ENCODE measurements at regions not wholly inside any gene's neighbourhood (a gene's known extent, or its start where the extent isn't known, plus 50 kb on each side); places are given as distances from the start of the nearest gene placed in this dataset.
A peak's percentile ranks its signal among the peaks of the same experiment; 100 is the strongest.

GRCh38 chr17:13442361-13442760, 159.4 kb downstream of the HS3ST3A1 start:
- no peak for DNase-seq (ENCODE audit: low read depth)
- H3K4me3 ChIP-seq (ENCODE audit: low read depth, low read length) = no peak overlapping the region
- TF ChIP-seq CTCF (conservative IDR thresholded peaks at IDR 0.05; ENCODE audit: low read depth, low read length) = no peak

GRCh38 chr17:13441873-13442272, 159.9 kb downstream of the HS3ST3A1 start:
- DNase-seq (ENCODE audit: low read depth) = no peak
- TF ChIP-seq CTCF (conservative IDR thresholded peaks at IDR 0.05; ENCODE audit: low read depth, low read length) = no peak
- H3K4me3 ChIP-seq (ENCODE audit: low read depth, low read length) = no peak overlapping the region

DNA sequence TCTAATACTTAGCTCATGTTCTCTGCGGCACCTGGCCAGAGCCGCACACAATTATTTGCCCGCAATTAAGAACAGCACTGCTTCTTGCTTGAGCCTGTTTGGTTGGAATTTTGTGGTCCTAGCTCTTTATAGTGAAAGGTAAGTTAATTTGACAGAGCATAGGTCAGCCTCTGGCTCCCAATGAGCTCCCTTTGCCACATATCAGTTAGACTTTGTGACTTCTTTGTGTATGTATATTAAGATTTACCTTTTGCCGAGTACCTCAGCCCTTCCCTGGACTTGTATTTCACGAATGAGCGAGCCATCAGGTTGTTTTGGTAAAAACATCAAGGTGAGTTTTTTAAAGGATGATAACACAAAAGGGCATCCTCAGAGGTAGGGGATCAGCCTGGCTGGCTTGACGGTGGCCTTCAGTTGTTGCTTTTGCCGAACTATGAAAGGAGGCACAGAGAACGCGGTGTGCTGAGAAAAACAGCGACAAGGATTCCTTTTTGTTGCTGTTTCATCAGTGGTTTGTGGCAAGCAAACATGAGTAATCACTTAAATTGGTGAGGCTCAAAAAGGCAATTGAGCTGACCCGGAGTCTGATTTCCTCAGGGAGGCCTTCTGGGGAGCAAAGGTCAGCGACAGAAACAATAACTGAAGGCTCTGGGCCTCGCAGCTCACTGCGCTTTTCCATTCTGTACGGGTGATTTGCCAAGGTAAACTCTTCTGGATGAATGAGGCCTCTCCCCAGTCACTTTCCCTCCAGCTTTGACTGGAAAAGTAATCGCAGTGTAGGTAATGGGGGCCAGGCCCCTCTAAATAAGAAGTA, 163.6 kb downstream of the HS3ST3A1 start:
- DNase-seq (ENCODE audit: low read depth) = peak; percentile 15
- no peak for TF ChIP-seq CTCF (conservative IDR thresholded peaks at IDR 0.05; ENCODE audit: low read depth, low read length)
- H3K4me3 ChIP-seq (ENCODE audit: low read depth, low read length) = no peak overlapping the region

DNA sequence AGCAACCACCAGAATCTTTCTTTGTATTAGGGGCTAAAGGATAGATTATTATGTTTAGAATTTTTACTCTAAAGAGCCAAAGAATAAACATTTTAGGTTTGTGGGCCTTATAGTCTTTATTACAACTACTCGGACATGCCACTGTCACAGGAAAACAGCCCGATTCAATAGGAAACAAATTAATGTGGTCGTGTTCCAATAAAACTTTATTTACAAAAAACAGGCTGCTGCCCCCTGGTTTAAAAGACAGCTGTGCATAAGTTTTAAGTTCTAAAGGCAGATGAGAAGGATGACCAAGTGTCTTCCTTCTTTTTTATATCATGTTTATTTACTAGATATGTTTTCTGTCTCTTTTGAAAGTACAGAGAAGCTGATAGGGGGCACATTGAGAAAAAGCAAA, 166.5 kb downstream of the HS3ST3A1 start:
- TF ChIP-seq CTCF (conservative IDR thresholded peaks at IDR 0.05; ENCODE audit: low read depth, low read length) = no peak
- no peak for DNase-seq (ENCODE audit: low read depth)
- H3K4me3 ChIP-seq (ENCODE audit: low read depth, low read length) = no peak overlapping the region

- no peak for TF ChIP-seq CTCF (conservative IDR thresholded peaks at IDR 0.05; ENCODE audit: low read depth, low read length)
- no peak overlapping the region for H3K4me3 ChIP-seq (ENCODE audit: low read depth, low read length)
- DNase-seq (ENCODE audit: low read depth) = no peak
Measured at GRCh38 chr17:13429201-13429600, 172.5 kb downstream of the HS3ST3A1 start.

DNA sequence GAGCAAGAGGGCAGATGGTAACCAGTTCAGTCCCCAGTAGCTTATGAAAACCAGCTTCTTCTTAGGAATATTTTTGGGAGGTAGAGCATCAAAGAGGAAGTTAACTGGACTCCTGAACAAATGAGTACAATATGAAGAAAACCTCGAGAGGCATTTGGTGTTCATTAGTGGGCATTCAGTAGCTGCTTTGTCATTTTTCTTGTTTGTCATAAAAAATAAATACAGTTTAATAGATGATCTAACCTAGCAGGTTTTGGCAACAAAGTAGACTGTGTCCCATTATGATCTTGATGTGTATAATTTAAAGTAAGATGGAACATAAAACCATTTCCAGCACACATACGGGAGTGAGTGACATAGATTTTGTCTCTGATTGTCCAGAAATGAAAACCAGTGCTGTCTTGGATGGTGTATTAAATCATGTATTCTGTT, 173.1 kb downstream of the HS3ST3A1 start:
- TF ChIP-seq CTCF (conservative IDR thresholded peaks at IDR 0.05; ENCODE audit: low read depth, low read length) = no peak
- H3K4me3 ChIP-seq (ENCODE audit: low read depth, low read length) = no peak overlapping the region
- no peak for DNase-seq (ENCODE audit: low read depth)

DNA sequence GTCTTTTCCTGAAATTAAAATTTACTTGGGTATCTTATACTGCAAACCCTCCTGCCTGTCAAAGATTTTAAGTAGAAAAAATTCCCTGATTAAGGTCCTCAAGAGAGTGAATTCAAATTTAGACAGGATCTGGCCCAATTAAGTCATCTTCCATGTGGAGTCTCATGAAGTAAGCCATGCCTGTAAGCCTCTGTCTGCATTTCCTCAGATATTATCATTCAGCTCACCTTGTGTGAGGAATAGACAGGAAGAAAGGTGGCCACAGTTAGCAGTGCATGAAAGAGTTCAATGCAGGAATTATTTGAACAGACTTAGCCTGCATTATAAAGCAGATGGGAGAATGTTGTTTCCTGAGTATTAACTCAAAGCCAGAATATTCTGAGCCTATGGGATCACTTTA, 174.7 kb downstream of the HS3ST3A1 start:
- TF ChIP-seq CTCF (conservative IDR thresholded peaks at IDR 0.05; ENCODE audit: low read depth, low read length) = no peak
- no peak for DNase-seq (ENCODE audit: low read depth)
- H3K4me3 ChIP-seq (ENCODE audit: low read depth, low read length) = no peak overlapping the region
